GM12878 (cell line): ENCODE measurements at regions not wholly inside any gene's neighbourhood (a gene's known extent, or its start where the extent isn't known, plus 50 kb on each side); places are given as distances from the start of the nearest gene placed in this dataset.

ENCODE experiments used
- ATF7 ChIP-seq: fragments of 450-650 bp; IDR thresholded peaks from 2 replicates; pipeline ENCODE4 v1.6.1; 2016; ENCODE audit warnings: low read depth, mild to moderate bottlenecking
- CBX5 ChIP-seq: sonication (generic); IDR thresholded peaks from 2 replicates; pipeline ENCODE4 v1.6.1; 2016; ENCODE audit warnings: low read depth, moderate library complexity, mild to moderate bottlenecking, inconsistent platforms
- CEBPB ChIP-seq, 2 experiments: fragments of 150-350 bp in 1 of 2; IDR thresholded peaks; 2 replicates each; pipeline ENCODE4 v1.6.1; 2012 to 2014; ENCODE audit warnings: low read depth in 2 of 2, low read length in 2 of 2, borderline replicate concordance in 1 of 2, inconsistent platforms in 1 of 2
- CHD4 ChIP-seq: fragments of 200-600 bp; sonication (generic); IDR thresholded peaks from 2 replicates; pipeline ENCODE4 v1.6.1; 2016; ENCODE audit warnings: mild to moderate bottlenecking
- CTCF ChIP-seq, 3 experiments: IDR thresholded peaks in 2 of 3; conservative IDR thresholded peaks in 1 of 3; 2 replicates each; pipeline ENCODE4 v1.5.1; 2011; ENCODE audit warnings: low read depth in 3 of 3, low read length in 3 of 3, mild to moderate bottlenecking in 3 of 3, control low read depth in 2 of 3, moderate library complexity in 2 of 3, inconsistent platforms in 1 of 3, mixed read lengths in 1 of 3; ENCODE audit not compliant: control insufficient read depth in 2 of 3, insufficient read depth in 1 of 3; ENCODE audit errors: extremely low read depth in 1 of 3
- EZH2 ChIP-seq: IDR thresholded peaks from 2 replicates; pipeline ENCODE4 v1.6.1; 2012; ENCODE audit warnings: low read depth, mild to moderate bottlenecking, control low read depth, inconsistent platforms, low read length, borderline replicate concordance; ENCODE audit not compliant: control insufficient read depth
- FOS ChIP-seq: IDR thresholded peaks from 3 replicates; pipeline ENCODE4 v1.6.1; 2011; ENCODE audit warnings: borderline replicate concordance; ENCODE audit not compliant: insufficient read length; ENCODE audit errors: extremely low read depth
- LARP7 ChIP-seq: fragments of 450-650 bp; IDR thresholded peaks from 2 replicates; pipeline ENCODE4 v1.6.1; 2017; ENCODE audit warnings: mild to moderate bottlenecking
- POLR2AphosphoS2 ChIP-seq: IDR thresholded peaks from 2 replicates; pipeline ENCODE4 v1.6.1; 2011; ENCODE audit warnings: low read depth, mild to moderate bottlenecking, low read length, improper control_type of control experiment, moderate library complexity
- RFX5 ChIP-seq: IDR thresholded peaks from 2 replicates; pipeline ENCODE4 v1.6.1; 2011; ENCODE audit warnings: low read depth, low read length, improper control_type of control experiment
- SMARCA5 ChIP-seq: fragments of 450-650 bp; IDR thresholded peaks from 2 replicates; pipeline ENCODE4 v1.6.1; 2017; ENCODE audit warnings: mild to moderate bottlenecking
- TCF12 ChIP-seq: IDR thresholded peaks from 2 replicates; pipeline ENCODE4 v1.6.1; 2011; ENCODE audit warnings: low read depth, mild to moderate bottlenecking, low read length

GRCh38 chr13:70391678-70392077 is 283.4 kb upstream of the KLHL1 start:
- TF ChIP-seq CHD4 (no peak), FOS (no peak), CTCF (IDR thresholded peaks at IDR 0.05 in 2 of 3, conservative IDR thresholded peaks at IDR 0.05 in 1 of 3; ENCODE audit: control insufficient read depth in 2 of 3, extremely low read depth in 1 of 3, insufficient read depth in 1 of 3, low read depth in 3 of 3, low read length in 3 of 3) (no peak), TCF12 (no peak), ATF7 (no peak), EZH2 (no peak), SMARCA5 (no peak), POLR2AphosphoS2 (no peak), RFX5 (no peak), LARP7 (no peak), CEBPB (IDR thresholded peaks at IDR 0.05; ENCODE audit: borderline replicate concordance in 1 of 2, low read depth in 2 of 2, low read length in 2 of 2) (no peak), CBX5 (no peak)
